Neural progenitor cell (in vitro differentiated cells): ENCODE measurements at regions not wholly inside any gene's neighbourhood (a gene's known extent, or its start where the extent isn't known, plus 50 kb on each side); places are given as distances from the start of the nearest gene placed in this dataset.
A peak's percentile ranks its signal among the peaks of the same experiment; 100 is the strongest.

Experiments
- DNase-seq: peaks from one replicate; pipeline ENCODE4 v3.0.0-alpha.2; 2016; ENCODE audit warnings: low spot score
- H2AFZ ChIP-seq: fragments of 200-600 bp; sonication (generic); replicated peaks from 2 replicates; pipeline ENCODE4 v1.6.1; 2016; ENCODE audit warnings: antibody characterized with exemption
- H3F3A ChIP-seq: fragments of 200-600 bp; sonication (generic); 2 replicates; pipeline ENCODE4 v1.6.1; 2016; ENCODE audit warnings: antibody characterized with exemption, low read depth
- H3K27ac ChIP-seq: fragments of 200-600 bp; sonication (generic); 2 replicates; pipeline ENCODE4 v1.5.1; 2016; ENCODE audit warnings: mild to moderate bottlenecking
- H3K27me3 ChIP-seq: fragments of 200-600 bp; sonication (generic); 2 replicates; pipeline ENCODE4 v1.6.1; 2016; ENCODE audit warnings: mild to moderate bottlenecking, moderate library complexity
- H3K36me3 ChIP-seq: fragments of 200-600 bp; sonication (generic); 2 replicates; pipeline ENCODE4 v1.5.1; 2016
- H3K4me1 ChIP-seq: fragments of 200-600 bp; sonication (generic); 2 replicates; pipeline ENCODE4 v1.6.1; 2016; ENCODE audit warnings: mixed run types
- H3K4me2 ChIP-seq: fragments of 200-600 bp; sonication (generic); 2 replicates; pipeline ENCODE4 v1.6.1; 2016
- H3K4me3 ChIP-seq: fragments of 200-600 bp; sonication (generic); 2 replicates; pipeline ENCODE4 v1.5.1; 2016
- H3K79me2 ChIP-seq: fragments of 200-600 bp; sonication (generic); 2 replicates; pipeline ENCODE4 v1.6.1; 2016; ENCODE audit warnings: low read depth
- H3K9ac ChIP-seq: fragments of 200-600 bp; sonication (generic); 2 replicates; pipeline ENCODE4 v1.6.1; 2016
- H3K9me3 ChIP-seq: fragments of 200-600 bp; sonication (generic); 2 replicates; pipeline ENCODE4 v1.5.1; 2016; ENCODE audit warnings: low read depth
- H4K20me1 ChIP-seq: fragments of 200-600 bp; sonication (generic); 2 replicates; pipeline ENCODE4 v1.6.1; 2016; ENCODE audit warnings: low read depth
- H3K27ac Mint-ChIP-seq: 3 replicates; pipeline ENCODE4 v1.8.0; 2021; ENCODE audit warnings: mixed read lengths
- H3K27me3 Mint-ChIP-seq: 2 replicates; pipeline ENCODE4 v1.8.0; 2022; ENCODE audit warnings: low read depth, mild to moderate bottlenecking, inconsistent platforms, moderate library complexity, mixed read lengths; ENCODE audit not compliant: insufficient read depth
- H3K36me3 Mint-ChIP-seq: 3 replicates; pipeline ENCODE4 v1.8.0; 2021; ENCODE audit warnings: mixed read lengths
- H3K4me1 Mint-ChIP-seq: 3 replicates; pipeline ENCODE4 v1.8.0; 2021; ENCODE audit warnings: mixed read lengths
- H3K4me3 Mint-ChIP-seq: 3 replicates; pipeline ENCODE4 v1.8.0; 2021; ENCODE audit warnings: mild to moderate bottlenecking, moderate library complexity, mixed read lengths
- H3K9me3 Mint-ChIP-seq: 3 replicates; pipeline ENCODE4 v1.8.0; 2020; ENCODE audit warnings: mixed read lengths
- EZH2 ChIP-seq: fragments of 200-600 bp; sonication (generic); IDR thresholded peaks from 2 replicates; pipeline ENCODE4 v1.6.1; 2017; ENCODE audit warnings: antibody characterized with exemption, mild to moderate bottlenecking, moderate library complexity
- EZH2phosphoT487 ChIP-seq: fragments of 200-600 bp; sonication (generic); IDR thresholded peaks from 2 replicates; pipeline ENCODE4 v1.6.1; 2017; ENCODE audit warnings: antibody characterized with exemption
- TF ChIP-seq, protein P1 (sequence below): fragments of 200-600 bp; sonication (generic); IDR thresholded peaks from 2 replicates; pipeline ENCODE4 v1.5.1; 2017; ENCODE audit warnings: antibody characterized with exemption, mild to moderate bottlenecking

DNA sequence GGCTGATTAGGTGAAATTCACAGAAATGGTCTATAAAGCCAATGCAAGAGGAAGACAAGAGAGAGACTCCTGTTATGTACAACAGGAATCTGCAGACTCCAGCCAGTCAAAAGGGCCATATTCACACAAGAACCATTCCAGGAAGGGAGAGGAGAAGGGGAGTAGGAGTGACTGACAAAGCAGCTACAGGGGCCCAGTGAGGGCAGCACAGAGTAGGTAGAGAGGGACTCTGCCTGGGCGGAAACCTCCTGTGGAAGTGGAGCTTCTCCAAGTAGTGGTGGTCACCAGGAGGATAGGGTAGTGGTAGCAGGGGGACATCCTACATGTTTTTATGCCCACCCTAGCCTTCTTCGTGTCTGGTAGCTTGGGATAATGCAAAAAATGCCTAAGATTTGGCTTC, 667.3 kb downstream of the ACTL7B start:
- Mint-ChIP-seq H3K27ac (no peak overlapping the region), H3K9me3 (no peaks in the 10 kb centered on the region), H3K36me3 (no peaks in the 10 kb centered on the region), H3K27me3 (peaks cover 5% of the 10 kb centered on the region), H3K4me3 (no peak overlapping the region), H3K4me1 (peaks cover 4% of the 10 kb centered on the region)
- no peak for TF ChIP-seq EZH2phosphoT487
- TF ChIP-seq EZH2, result no peak
- TF ChIP-seq, protein P1, sequence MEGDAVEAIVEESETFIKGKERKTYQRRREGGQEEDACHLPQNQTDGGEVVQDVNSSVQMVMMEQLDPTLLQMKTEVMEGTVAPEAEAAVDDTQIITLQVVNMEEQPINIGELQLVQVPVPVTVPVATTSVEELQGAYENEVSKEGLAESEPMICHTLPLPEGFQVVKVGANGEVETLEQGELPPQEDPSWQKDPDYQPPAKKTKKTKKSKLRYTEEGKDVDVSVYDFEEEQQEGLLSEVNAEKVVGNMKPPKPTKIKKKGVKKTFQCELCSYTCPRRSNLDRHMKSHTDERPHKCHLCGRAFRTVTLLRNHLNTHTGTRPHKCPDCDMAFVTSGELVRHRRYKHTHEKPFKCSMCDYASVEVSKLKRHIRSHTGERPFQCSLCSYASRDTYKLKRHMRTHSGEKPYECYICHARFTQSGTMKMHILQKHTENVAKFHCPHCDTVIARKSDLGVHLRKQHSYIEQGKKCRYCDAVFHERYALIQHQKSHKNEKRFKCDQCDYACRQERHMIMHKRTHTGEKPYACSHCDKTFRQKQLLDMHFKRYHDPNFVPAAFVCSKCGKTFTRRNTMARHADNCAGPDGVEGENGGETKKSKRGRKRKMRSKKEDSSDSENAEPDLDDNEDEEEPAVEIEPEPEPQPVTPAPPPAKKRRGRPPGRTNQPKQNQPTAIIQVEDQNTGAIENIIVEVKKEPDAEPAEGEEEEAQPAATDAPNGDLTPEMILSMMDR, result no peak
- Histone ChIP-seq H2AFZ (peak overlapping the region; percentile 76), H3K9me3 (no peaks in the 10 kb centered on the region), H3K4me1 (peaks cover 13% of the 10 kb centered on the region), H3K4me2 (no peak overlapping the region), H3K4me3 (no peak overlapping the region), H3K36me3 (no peaks in the 10 kb centered on the region), H4K20me1 (no peaks in the 10 kb centered on the region), H3K27ac (no peak overlapping the region), H3F3A (no peaks in the 10 kb centered on the region), H3K79me2 (no peaks in the 10 kb centered on the region), H3K27me3 (no peaks in the 10 kb centered on the region), H3K9ac (no peak overlapping the region)
- DNase-seq, result no peak

DNA sequence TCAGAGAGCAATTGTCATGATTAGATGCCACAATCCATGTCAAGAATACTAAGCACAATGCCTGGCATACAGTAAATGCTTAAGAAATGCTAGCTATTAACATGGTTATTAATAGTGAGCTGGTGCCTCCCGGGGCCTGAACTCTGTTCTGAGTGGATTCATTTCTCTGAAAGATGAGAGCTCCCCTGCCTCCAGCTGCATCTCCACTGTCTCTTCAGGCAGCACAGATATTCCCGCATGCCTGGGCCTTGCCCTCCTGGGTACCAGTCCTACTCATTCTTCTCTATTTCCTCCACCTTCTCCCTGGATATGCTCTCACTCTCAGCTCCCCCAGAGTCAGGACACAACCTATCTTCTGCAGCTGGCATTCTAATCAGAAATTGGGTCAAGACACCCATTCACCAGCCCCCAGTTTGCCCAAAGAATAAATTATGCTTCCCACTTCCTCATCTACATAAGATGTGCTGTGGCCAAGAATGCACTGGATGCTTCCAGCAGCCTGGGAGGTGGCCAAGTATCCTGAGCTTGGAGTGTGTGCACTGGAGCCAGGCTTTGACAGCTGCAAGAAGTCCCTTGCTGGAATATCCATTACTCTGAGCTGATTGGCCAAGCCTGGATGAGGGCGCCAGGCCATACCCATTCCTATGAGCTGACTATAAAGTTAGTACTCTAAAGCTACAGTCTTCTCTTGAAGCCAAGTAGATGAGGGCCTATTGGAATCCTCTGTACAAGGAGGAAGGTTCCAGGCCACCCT, 669.0 kb downstream of the ACTL7B start:
- Histone ChIP-seq H3K27ac (no peak overlapping the region), H3K9ac (no peak overlapping the region), H3K4me2 (no peak overlapping the region), H3K9me3 (no peaks in the 10 kb centered on the region), H2AFZ (no peak overlapping the region), H3K79me2 (no peaks in the 10 kb centered on the region), H3F3A (no peaks in the 10 kb centered on the region), H3K27me3 (no peaks in the 10 kb centered on the region), H3K36me3 (no peaks in the 10 kb centered on the region), H3K4me1 (peaks cover 13% of the 10 kb centered on the region), H4K20me1 (no peaks in the 10 kb centered on the region), H3K4me3 (no peak overlapping the region)
- Mint-ChIP-seq H3K27me3 (peaks cover 5% of the 10 kb centered on the region), H3K9me3 (no peaks in the 10 kb centered on the region), H3K4me1 (peaks cover 4% of the 10 kb centered on the region), H3K36me3 (no peaks in the 10 kb centered on the region), H3K4me3 (no peak overlapping the region), H3K27ac (no peak overlapping the region)
- no peak for TF ChIP-seq EZH2phosphoT487
- TF ChIP-seq EZH2, result no peak
- TF ChIP-seq, protein P1, result no peak
- DNase-seq, result no peak

DNA sequence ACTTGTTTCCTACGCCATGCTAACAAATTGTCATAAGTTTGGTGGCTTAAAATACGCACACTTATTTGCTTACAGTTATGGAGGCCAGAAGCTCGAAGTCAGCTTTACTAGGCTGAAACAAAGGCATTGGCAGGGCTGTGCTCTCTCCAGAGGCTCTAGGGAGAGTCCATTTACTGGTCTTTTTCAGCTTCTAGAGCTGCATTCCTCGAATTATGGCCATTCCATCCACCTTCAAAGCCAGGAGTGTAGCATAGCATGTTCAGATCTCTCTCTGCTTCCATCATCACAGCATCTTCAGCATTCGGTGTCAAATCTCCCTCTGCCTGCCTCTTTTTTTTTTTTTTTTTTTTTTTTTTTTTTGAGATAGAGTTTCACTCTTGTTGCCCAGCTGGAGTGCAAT, 670.2 kb downstream of the ACTL7B start:
- Histone ChIP-seq H3K9me3 (no peaks in the 10 kb centered on the region), H3K9ac (no peak overlapping the region), H2AFZ (no peak overlapping the region), H3K27ac (no peak overlapping the region), H3K79me2 (no peaks in the 10 kb centered on the region), H4K20me1 (no peaks in the 10 kb centered on the region), H3K27me3 (no peaks in the 10 kb centered on the region), H3K4me2 (no peak overlapping the region), H3K36me3 (no peaks in the 10 kb centered on the region), H3K4me3 (no peak overlapping the region), H3K4me1 (peaks cover 13% of the 10 kb centered on the region), H3F3A (no peaks in the 10 kb centered on the region)
- H3K4me1 Mint-ChIP-seq, result peaks cover 4% of the 10 kb centered on the region
- H3K4me3 Mint-ChIP-seq, result no peak overlapping the region
- H3K27me3 Mint-ChIP-seq, result peaks cover 2% of the 10 kb centered on the region
- no peak for TF ChIP-seq EZH2
- TF ChIP-seq EZH2phosphoT487, result no peak
- TF ChIP-seq, protein P1, result no peak
- H3K36me3 Mint-ChIP-seq, result no peaks in the 10 kb centered on the region
- no peak for DNase-seq
- H3K27ac Mint-ChIP-seq, result no peak overlapping the region
- no peaks in the 10 kb centered on the region for H3K9me3 Mint-ChIP-seq
